CD8-positive, alpha-beta memory T cell (primary cell): ENCODE measurements at regions not wholly inside any gene's neighbourhood (a gene's known extent, or its start where the extent isn't known, plus 50 kb on each side); places are given as distances from the start of the nearest gene placed in this dataset.

Source experiments
- CTCF ChIA-PET: fragments of 350-600 bp; sonication (Branson Sonifier 250); formaldehyde crosslinking; loops from one replicate; lab custom pipeline; 2021; ENCODE audit warnings: antibody characterized with exemption; lab: Charles Lee
- POLR2A ChIA-PET: fragments of 350-600 bp; sonication (Branson Sonifier 250); formaldehyde crosslinking; loops from one replicate; lab custom pipeline; 2021; ENCODE audit warnings: antibody characterized with exemption; lab: Charles Lee
- DNase-seq, 5 donors: peaks; one replicate each; pipeline versions ENCODE4 v3.0.0 to v3.0.0-alpha.2; 2020 to 2022; ENCODE audit warnings: mixed read lengths in 1 of 5
- H3K27ac ChIP-seq: one replicate; pipeline ENCODE4 v1.7.0; 2013; ENCODE audit warnings: low read depth, mild to moderate bottlenecking, low read length, moderate library complexity
- H3K27me3 ChIP-seq: 2 replicates; pipeline ENCODE4 v1.7.0; 2013; ENCODE audit warnings: low read length, mild to moderate bottlenecking; ENCODE audit not compliant: insufficient read depth, poor library complexity, severe bottlenecking
- H3K36me3 ChIP-seq: 2 replicates; pipeline ENCODE4 v1.7.0; 2013; ENCODE audit warnings: mild to moderate bottlenecking, low read length, moderate library complexity; ENCODE audit not compliant: insufficient read depth
- H3K4me1 ChIP-seq: 2 replicates; pipeline ENCODE4 v1.7.0; 2013; ENCODE audit warnings: mild to moderate bottlenecking, low read length, moderate library complexity; ENCODE audit not compliant: insufficient read depth
- H3K4me3 ChIP-seq: 2 replicates; pipeline ENCODE4 v1.7.0; 2013; ENCODE audit warnings: mild to moderate bottlenecking, low read length
- H3K9me3 ChIP-seq: 2 replicates; pipeline ENCODE4 v1.7.0; 2013; ENCODE audit warnings: mild to moderate bottlenecking, low read length
- H3K27ac Mint-ChIP-seq, 8 donors: one replicate each; pipeline ENCODE4 v1.8.0; 2020 to 2021; ENCODE audit warnings: mixed read lengths in 8 of 8, mild to moderate bottlenecking in 6 of 8, inconsistent platforms in 3 of 8, moderate library complexity in 3 of 8
- H3K27me3 Mint-ChIP-seq, 2 donors: one replicate each; pipeline ENCODE4 v1.8.0; 2020 to 2021; ENCODE audit warnings: mixed read lengths in 2 of 2, mild to moderate bottlenecking in 1 of 2, moderate library complexity in 1 of 2
- H3K36me3 Mint-ChIP-seq, 3 donors: one replicate each; pipeline ENCODE4 v1.8.0; 2020 to 2021; ENCODE audit warnings: mixed read lengths in 3 of 3, inconsistent platforms in 1 of 3, mild to moderate bottlenecking in 1 of 3
- H3K4me1 Mint-ChIP-seq, 3 donors: one replicate each; pipeline ENCODE4 v1.8.0; 2020 to 2021; ENCODE audit warnings: mixed read lengths in 3 of 3, inconsistent platforms in 1 of 3, mild to moderate bottlenecking in 1 of 3
- H3K4me3 Mint-ChIP-seq, 7 donors: one replicate each; pipeline ENCODE4 v1.8.0; 2020 to 2021; ENCODE audit warnings: mixed read lengths in 7 of 7, mild to moderate bottlenecking in 6 of 7, moderate library complexity in 4 of 7, inconsistent platforms in 2 of 7
- H3K9me3 Mint-ChIP-seq, 5 donors: one replicate each; pipeline ENCODE4 v1.8.0; 2020 to 2022; ENCODE audit warnings: mixed read lengths in 5 of 5, mild to moderate bottlenecking in 3 of 5, moderate library complexity in 2 of 5, inconsistent platforms in 1 of 5

GRCh38 chr5:18111906-18112465, 477.7 kb downstream of the TAF11L14 start:
- Mint-ChIP-seq H3K36me3 (no peaks in the 10 kb centered on the region), H3K9me3 (peaks cover 6 to 29% (median 11%) of the 10 kb centered on the region in 5 donors), H3K4me3 (no peak overlapping the region), H3K4me1 (no peaks in the 10 kb centered on the region), H3K27ac (no peak overlapping the region), H3K27me3 (no peaks in the 10 kb centered on the region)
- H3K9me3 ChIP-seq, result no peaks in the 10 kb centered on the region
- no peaks in the 10 kb centered on the region for H3K36me3 ChIP-seq
- H3K27me3 ChIP-seq, result no peaks in the 10 kb centered on the region
- CTCF ChIA-PET, result no interaction called here
- no peak for DNase-seq
- POLR2A ChIA-PET, result no interaction called here
- no peaks in the 10 kb centered on the region for H3K4me1 ChIP-seq
- no peak overlapping the region for H3K27ac ChIP-seq
- no peak overlapping the region for H3K4me3 ChIP-seq

DNA sequence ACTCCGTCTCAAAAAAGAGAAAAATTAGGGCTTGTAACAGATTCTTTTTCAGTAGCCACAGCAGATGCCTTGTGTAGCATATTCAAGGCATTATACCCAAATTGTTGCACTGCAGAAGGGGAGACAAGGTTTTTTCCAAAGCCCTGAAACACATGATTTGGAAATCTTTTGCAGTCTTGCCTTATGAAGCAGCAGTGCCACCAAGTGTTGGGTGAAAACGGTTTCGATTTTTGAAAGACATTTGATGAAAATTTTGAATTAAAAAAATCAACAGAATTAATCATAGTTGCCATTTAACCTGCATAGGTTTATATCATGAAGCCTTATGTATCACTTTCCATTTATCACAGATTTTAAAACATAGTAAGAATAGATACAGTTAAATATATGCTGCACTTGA, 479.5 kb downstream of the TAF11L14 start:
- Mint-ChIP-seq H3K27ac (no peak overlapping the region), H3K27me3 (no peaks in the 10 kb centered on the region), H3K9me3 (peaks cover 3 to 35% (median 6%) of the 10 kb centered on the region in 5 donors), H3K4me3 (no peak overlapping the region), H3K36me3 (no peaks in the 10 kb centered on the region), H3K4me1 (no peaks in the 10 kb centered on the region)
- ChIA-PET CTCF (no interaction called here), POLR2A (no interaction called here)
- H3K36me3 ChIP-seq, result no peaks in the 10 kb centered on the region
- H3K9me3 ChIP-seq, result no peaks in the 10 kb centered on the region
- no peak overlapping the region for H3K4me3 ChIP-seq
- no peak overlapping the region for H3K27ac ChIP-seq
- no peak for DNase-seq
- H3K27me3 ChIP-seq, result no peaks in the 10 kb centered on the region
- no peaks in the 10 kb centered on the region for H3K4me1 ChIP-seq

DNA sequence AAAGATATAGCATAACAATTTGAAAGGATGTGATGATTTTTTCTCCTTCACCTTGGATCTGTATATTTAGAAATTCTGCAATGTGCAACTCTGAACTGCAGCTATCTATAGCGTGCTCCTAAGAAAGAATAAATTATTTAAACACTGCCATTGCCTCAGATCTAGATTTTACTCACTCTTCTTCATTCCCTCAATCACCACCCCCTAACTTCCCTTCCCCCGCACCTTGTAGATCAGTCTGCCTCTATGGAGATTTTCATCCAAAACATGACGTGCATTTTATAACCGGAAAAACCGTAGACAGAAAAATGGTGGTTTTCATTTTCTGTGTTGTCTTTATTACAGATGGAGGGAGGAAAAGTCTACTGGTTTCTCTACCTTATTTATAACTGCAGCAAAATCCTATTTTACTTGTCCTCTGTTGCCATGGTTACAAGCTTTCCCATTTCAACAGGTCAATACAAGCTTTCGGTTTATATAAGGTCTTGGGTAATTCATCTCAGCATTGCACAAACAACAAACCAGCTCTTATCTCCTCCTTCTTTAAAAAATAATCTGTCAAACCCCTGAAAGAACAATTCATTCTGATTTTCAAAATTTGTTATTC, 480.0 kb downstream of the TAF11L14 start:
- no peak for DNase-seq
- Histone ChIP-seq H3K4me3 (no peak overlapping the region), H3K36me3 (no peaks in the 10 kb centered on the region), H3K4me1 (no peaks in the 10 kb centered on the region), H3K27ac (no peak overlapping the region), H3K9me3 (no peaks in the 10 kb centered on the region), H3K27me3 (no peaks in the 10 kb centered on the region)
- ChIA-PET CTCF (no interaction called here), POLR2A (no interaction called here)
- Mint-ChIP-seq H3K4me3 (no peak overlapping the region), H3K27me3 (no peaks in the 10 kb centered on the region), H3K36me3 (no peaks in the 10 kb centered on the region), H3K9me3 (peaks cover 3 to 35% (median 8%) of the 10 kb centered on the region in 5 donors), H3K27ac (no peak overlapping the region), H3K4me1 (no peaks in the 10 kb centered on the region)

- ChIA-PET POLR2A (no interaction called here), CTCF (no interaction called here)
- Mint-ChIP-seq H3K27ac (no peak overlapping the region), H3K9me3 (peaks cover 6 to 40% (median 14%) of the 10 kb centered on the region in 5 donors), H3K27me3 (peaks cover 0 to 1% of the 10 kb centered on the region in 2 donors), H3K4me3 (no peak overlapping the region), H3K4me1 (no peaks in the 10 kb centered on the region), H3K36me3 (no peaks in the 10 kb centered on the region)
- no peaks in the 10 kb centered on the region for H3K4me1 ChIP-seq
- no peaks in the 10 kb centered on the region for H3K36me3 ChIP-seq
- H3K27me3 ChIP-seq, result no peaks in the 10 kb centered on the region
- no peak overlapping the region for H3K4me3 ChIP-seq
- no peak overlapping the region for H3K27ac ChIP-seq
- no peak for DNase-seq
- no peaks in the 10 kb centered on the region for H3K9me3 ChIP-seq
These were observed 483.7 kb downstream of the TAF11L14 start for GRCh38 chr5:18117968-18118367.

DNA sequence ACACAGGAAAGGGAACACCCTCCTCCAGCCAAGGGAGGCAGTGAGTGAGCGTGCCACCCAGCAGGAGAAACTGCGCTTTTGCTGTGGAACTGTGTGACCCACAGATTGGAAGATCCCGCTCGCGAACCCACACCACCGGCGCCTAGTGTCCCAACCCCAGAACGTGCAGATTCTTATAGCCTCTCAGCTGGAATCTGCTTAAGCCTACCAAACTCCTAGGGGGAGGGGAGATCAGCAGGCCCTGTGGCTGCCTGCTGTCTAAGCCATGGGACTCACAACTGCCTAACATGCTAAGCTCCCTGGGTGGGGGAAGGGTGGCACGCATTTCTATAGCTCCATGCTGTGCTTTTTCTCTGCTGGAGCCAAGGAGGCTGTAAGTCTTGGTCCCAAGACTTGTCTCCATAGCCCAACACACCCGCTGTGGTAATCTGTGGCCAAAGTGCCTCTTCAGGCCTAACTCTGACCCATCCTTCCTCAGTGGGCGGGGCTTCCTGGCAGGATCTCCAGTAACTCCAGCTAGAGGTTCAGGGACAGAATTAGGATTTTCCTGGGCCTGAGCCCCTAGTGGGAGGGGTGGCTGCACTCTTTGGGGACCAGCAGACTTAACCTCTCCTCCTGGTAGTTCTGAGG, 485.0 kb downstream of the TAF11L14 start:
- no peak overlapping the region for H3K4me3 ChIP-seq
- peaks cover 7 to 45% (median 17%) of the 10 kb centered on the region in 5 donors for H3K9me3 Mint-ChIP-seq
- H3K27ac ChIP-seq, result no peak overlapping the region
- H3K4me1 ChIP-seq, result no peaks in the 10 kb centered on the region
- CTCF ChIA-PET, result no interaction called here
- H3K4me3 Mint-ChIP-seq, result no peak overlapping the region
- no peaks in the 10 kb centered on the region for H3K36me3 Mint-ChIP-seq
- no peaks in the 10 kb centered on the region for H3K9me3 ChIP-seq
- H3K27me3 ChIP-seq, result no peaks in the 10 kb centered on the region
- POLR2A ChIA-PET, result no interaction called here
- H3K27me3 Mint-ChIP-seq, result peaks cover 0 to 1% of the 10 kb centered on the region in 2 donors
- no peak overlapping the region for H3K27ac Mint-ChIP-seq
- H3K4me1 Mint-ChIP-seq, result no peaks in the 10 kb centered on the region
- DNase-seq, result no peak
- no peaks in the 10 kb centered on the region for H3K36me3 ChIP-seq

GRCh38 chr5:18141222-18141621, 507.0 kb downstream of the TAF11L14 start:
- Histone ChIP-seq H3K27ac (no peak overlapping the region), H3K4me3 (no peak overlapping the region), H3K36me3 (no peaks in the 10 kb centered on the region), H3K27me3 (no peaks in the 10 kb centered on the region), H3K4me1 (no peaks in the 10 kb centered on the region), H3K9me3 (no peaks in the 10 kb centered on the region)
- no peak overlapping the region for H3K4me3 Mint-ChIP-seq
- ChIA-PET CTCF (interaction anchor here (1.1 kb wide), 1 partner anchor 9 kb away, joined by 3 read pairs; no protein-coding TSS in a partner anchor), POLR2A (no interaction called here)
- DNase-seq, result no peak
- peaks cover 3 to 24% (median 5%) of the 10 kb centered on the region in 5 donors for H3K9me3 Mint-ChIP-seq
- H3K27me3 Mint-ChIP-seq, result no peaks in the 10 kb centered on the region
- no peak overlapping the region for H3K27ac Mint-ChIP-seq
- H3K4me1 Mint-ChIP-seq, result no peaks in the 10 kb centered on the region
- H3K36me3 Mint-ChIP-seq, result no peaks in the 10 kb centered on the region

- Histone ChIP-seq H3K27ac (no peak overlapping the region), H3K36me3 (no peaks in the 10 kb centered on the region), H3K9me3 (no peaks in the 10 kb centered on the region), H3K27me3 (no peaks in the 10 kb centered on the region), H3K4me3 (no peak overlapping the region), H3K4me1 (no peaks in the 10 kb centered on the region)
- Mint-ChIP-seq H3K27ac (no peak overlapping the region), H3K4me1 (no peaks in the 10 kb centered on the region), H3K4me3 (no peak overlapping the region), H3K36me3 (no peaks in the 10 kb centered on the region), H3K9me3 (peaks cover 3 to 27% (median 5%) of the 10 kb centered on the region in 5 donors), H3K27me3 (no peaks in the 10 kb centered on the region)
- no peak for DNase-seq
- CTCF ChIA-PET, result no interaction called here
- POLR2A ChIA-PET, result no interaction called here
These were observed 508.6 kb downstream of the TAF11L14 start for GRCh38 chr5:18142831-18143230.

DNA sequence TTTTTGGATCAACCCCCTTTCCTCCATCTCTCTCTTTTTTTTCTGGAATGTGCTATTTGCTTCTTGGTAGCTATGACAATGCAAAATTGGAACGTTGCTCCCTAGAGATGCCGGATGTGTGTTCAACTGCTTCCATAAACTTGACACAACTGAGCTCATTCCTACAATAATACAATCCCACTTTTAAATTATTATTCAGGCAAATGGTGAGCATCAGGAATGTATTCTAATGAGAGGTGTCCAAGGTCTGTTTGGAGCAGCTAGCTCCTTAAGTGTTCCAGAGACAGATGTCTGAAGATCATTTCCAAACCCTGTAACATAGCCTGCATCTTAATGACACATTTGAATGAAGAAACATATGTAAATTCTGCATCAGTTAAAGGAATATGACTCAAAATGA, 518.4 kb downstream of the TAF11L14 start:
- H3K4me1 ChIP-seq, result no peaks in the 10 kb centered on the region
- no peak overlapping the region for H3K27ac ChIP-seq
- Mint-ChIP-seq H3K36me3 (no peaks in the 10 kb centered on the region), H3K4me3 (no peak overlapping the region), H3K4me1 (no peaks in the 10 kb centered on the region), H3K27ac (no peak overlapping the region), H3K27me3 (no peaks in the 10 kb centered on the region), H3K9me3 (peaks cover 3 to 32% (median 15%) of the 10 kb centered on the region in 5 donors)
- H3K9me3 ChIP-seq, result no peaks in the 10 kb centered on the region
- CTCF ChIA-PET, result no interaction called here
- H3K27me3 ChIP-seq, result no peaks in the 10 kb centered on the region
- POLR2A ChIA-PET, result no interaction called here
- no peak overlapping the region for H3K4me3 ChIP-seq
- H3K36me3 ChIP-seq, result no peaks in the 10 kb centered on the region
- no peak for DNase-seq
